ENCODE measurements at regions not wholly inside any gene's neighbourhood (a gene's known extent, or its start where the extent isn't known, plus 50 kb on each side); places are given as distances from the start of the nearest gene placed in this dataset.

DNA sequence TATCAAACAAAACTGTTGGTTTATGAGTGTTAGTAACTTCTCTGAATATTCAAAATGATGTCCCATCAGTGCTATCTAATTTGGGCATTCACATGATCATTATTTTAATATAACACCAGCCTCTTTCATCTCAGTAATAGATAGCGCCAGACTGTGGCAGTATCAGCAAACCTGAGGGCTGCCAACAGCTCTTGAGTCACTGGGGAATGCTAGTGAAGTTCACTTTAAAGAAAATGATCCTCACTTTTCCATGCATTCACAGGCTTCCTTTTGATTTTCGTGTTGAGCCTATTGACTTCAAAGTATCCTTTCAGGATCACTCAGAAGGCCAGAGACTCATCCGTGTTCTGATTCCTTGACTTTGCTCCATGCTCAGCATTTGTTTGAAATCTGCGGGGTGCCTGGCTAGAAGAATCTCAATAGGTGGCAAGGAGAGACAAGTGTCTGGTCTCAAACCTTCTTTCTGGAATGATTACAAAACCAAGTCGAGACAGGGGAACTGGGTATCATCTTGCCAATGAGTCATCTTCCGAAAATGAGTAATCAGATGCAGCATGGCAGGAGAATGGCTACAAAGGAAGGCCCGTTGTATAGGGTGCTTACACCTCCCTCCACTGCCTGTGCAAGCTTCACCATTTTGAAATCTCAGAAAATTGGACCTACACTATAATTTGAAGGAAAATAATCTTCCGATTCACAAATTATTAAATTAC lies 509.1 kb downstream of the RASEF start:
- peak; percentile 88 for DNase-seq (ENCODE audit: low spot score)
- ChIA-PET CTCF (interaction anchor here (0.6 kb wide), 1 partner anchor 35 kb away, joined by 3 read pairs; no protein-coding TSS in a partner anchor), POLR2A (ENCODE audit: low non-redundant PET) (no interaction called here)
- H3K27ac ChIP-seq, result no peak overlapping the region
- TF ChIP-seq, protein P1, sequence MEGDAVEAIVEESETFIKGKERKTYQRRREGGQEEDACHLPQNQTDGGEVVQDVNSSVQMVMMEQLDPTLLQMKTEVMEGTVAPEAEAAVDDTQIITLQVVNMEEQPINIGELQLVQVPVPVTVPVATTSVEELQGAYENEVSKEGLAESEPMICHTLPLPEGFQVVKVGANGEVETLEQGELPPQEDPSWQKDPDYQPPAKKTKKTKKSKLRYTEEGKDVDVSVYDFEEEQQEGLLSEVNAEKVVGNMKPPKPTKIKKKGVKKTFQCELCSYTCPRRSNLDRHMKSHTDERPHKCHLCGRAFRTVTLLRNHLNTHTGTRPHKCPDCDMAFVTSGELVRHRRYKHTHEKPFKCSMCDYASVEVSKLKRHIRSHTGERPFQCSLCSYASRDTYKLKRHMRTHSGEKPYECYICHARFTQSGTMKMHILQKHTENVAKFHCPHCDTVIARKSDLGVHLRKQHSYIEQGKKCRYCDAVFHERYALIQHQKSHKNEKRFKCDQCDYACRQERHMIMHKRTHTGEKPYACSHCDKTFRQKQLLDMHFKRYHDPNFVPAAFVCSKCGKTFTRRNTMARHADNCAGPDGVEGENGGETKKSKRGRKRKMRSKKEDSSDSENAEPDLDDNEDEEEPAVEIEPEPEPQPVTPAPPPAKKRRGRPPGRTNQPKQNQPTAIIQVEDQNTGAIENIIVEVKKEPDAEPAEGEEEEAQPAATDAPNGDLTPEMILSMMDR (conservative IDR thresholded peaks at IDR 0.05; ENCODE audit: low read depth), result no peak

DNA sequence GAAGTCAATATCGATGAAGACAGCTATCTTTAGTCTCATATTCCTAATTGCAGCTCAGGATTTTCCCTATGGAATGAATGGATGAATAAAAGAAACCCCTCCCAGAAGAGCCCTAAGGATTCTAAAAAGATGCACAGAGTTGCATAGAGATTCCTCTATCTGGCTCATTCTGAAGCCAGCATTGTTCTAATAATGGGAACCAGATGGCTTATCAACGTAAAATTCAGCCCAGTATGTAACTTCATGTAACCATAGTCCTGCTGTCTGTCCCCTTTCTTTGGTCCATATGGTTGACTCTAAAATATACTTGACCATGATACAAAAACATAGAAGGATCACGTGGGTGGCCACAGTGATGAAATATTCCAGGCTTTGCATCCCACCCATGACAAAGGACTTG lies 508.6 kb downstream of the RASEF start:
- POLR2A ChIA-PET (ENCODE audit: low non-redundant PET), result no interaction called here
- DNase-seq (ENCODE audit: low spot score), result no peak
- TF ChIP-seq, protein P1 (conservative IDR thresholded peaks at IDR 0.05; ENCODE audit: low read depth), result no peak
- H3K27ac ChIP-seq, result no peak overlapping the region
- CTCF ChIA-PET, result interaction anchor here (0.6 to 0.8 kb wide), 2 partner anchors 35 to 1452 kb away, joined by 3 read pairs; no protein-coding TSS in a partner anchor

DNA sequence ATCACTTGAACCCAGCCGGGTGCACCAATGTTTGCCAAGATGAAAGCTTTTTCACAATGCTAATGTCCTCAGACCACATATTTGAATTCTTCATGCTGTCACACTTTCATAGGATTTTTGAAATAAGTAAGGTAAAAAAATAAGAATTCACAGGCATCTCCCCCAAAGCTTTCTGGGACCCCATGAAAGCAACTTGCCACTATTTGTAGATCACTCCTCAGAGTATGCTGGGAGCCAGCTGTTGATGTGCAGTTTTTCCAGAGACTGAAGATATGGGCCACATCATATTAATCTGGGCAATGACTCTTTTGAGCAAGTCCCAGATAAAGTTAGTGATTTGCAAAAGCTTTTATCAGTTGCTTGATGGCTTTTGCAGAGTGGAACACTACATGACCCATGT lies 507.9 kb downstream of the RASEF start:
- no peak overlapping the region for H3K27ac ChIP-seq
- CTCF ChIA-PET, result interaction anchor here (0.7 to 1.0 kb wide), 3 partner anchors 15 to 1453 kb away, joined by 3 read pairs; no protein-coding TSS in a partner anchor
- no peak for DNase-seq (ENCODE audit: low spot score)
- POLR2A ChIA-PET (ENCODE audit: low non-redundant PET), result no interaction called here
- TF ChIP-seq, protein P1 (conservative IDR thresholded peaks at IDR 0.05; ENCODE audit: low read depth), result no peak

DNA sequence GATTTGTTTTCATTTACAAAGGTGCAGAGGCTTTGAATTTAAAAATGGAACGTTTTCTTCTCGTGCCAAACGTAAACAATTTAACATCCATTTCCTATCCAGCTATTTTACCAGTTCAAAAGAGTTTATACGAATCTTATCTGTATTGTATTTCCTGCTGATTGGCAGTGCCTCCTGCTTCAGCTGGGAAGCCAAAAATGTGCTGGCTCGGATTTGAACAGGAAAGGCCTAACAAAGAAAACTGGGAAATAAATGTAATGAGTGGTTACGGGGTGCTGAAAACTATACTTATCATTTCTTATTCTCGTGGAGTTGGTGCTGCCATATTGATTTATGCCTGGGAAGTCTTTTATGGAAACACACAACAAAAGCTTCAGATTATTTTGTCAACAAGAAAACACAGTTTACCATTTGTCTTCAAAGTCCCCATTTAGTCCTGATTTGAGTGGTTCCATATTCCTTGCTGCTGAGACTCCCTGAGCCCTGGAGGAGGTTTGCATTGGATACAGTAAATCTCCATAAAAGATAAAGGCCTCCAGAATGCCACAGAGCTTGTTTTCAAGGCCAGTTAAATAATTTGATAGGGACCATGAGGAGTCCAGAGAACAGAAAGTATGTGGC lies 507.4 kb downstream of the RASEF start:
- ChIA-PET CTCF (interaction anchor here (0.7 to 1.0 kb wide), 2 partner anchors 15 to 21 kb away, joined by 3 read pairs; no protein-coding TSS in a partner anchor), POLR2A (ENCODE audit: low non-redundant PET) (no interaction called here)
- H3K27ac ChIP-seq, result no peak overlapping the region
- no peak for DNase-seq (ENCODE audit: low spot score)
- TF ChIP-seq, protein P1 (conservative IDR thresholded peaks at IDR 0.05; ENCODE audit: low read depth), result no peak

DNA sequence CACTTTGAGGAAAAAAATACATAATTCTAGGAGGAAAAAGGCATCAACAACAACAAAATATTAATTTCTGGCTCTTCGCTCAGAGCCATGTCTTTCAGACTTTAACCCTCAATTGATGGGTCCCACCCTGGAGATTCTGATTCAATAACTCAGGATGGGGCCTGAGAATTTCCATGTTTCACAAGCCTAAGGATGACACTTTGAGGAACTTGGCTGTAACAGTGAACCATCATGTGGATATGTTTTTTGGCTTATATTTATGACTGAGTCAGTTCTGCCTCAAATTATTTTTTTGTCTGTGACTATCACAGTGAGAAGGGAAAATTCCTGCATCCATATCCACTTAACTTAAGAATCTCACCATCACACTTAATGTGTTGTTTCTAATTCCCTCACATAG lies 504.6 kb downstream of the RASEF start:
- TF ChIP-seq, protein P1 (conservative IDR thresholded peaks at IDR 0.05; ENCODE audit: low read depth), result no peak
- H3K27ac ChIP-seq, result no peak overlapping the region
- CTCF ChIA-PET, result interaction anchor here (1.1 kb wide), 1 partner anchor 48 kb away, joined by 4 read pairs; no protein-coding TSS in a partner anchor
- DNase-seq (ENCODE audit: low spot score), result no peak
- POLR2A ChIA-PET (ENCODE audit: low non-redundant PET), result no interaction called here

DNA sequence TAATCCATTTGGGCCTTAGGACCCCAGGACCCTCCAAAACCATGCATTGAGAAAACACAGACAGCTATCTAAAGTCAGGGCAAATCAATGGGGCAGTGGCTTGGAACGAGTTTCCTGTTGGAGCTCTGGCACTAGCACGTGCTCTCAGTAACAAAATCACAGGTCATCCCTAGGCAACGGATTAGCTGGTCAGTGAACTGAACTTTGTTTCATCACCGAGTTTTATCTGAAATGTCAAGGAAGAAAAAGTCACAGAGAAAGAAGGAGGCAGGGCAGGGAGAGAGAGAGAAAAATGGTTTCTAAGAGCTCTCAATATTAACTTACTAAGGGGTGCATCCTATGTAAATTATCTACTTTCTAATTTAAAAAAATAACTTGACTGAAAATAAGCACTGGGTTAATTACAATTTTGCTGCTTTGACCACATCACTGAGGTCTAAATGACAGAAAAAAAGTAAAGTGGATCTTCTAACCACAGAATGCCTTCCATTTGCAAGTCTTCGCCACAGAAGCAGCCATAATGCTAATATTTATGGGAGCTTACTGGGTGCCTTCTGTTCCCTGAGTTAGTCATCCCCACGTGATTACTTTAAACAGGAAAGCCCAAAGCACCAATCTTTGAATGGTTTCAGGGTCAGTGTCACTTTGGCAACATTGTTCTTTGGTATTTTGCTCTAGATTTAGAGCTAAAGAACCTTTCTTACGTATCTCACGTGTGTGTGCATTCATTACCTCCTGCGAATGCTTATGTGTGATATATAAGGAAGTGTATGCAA lies 503.9 kb downstream of the RASEF start:
- POLR2A ChIA-PET (ENCODE audit: low non-redundant PET), result no interaction called here
- no peak for DNase-seq (ENCODE audit: low spot score)
- H3K27ac ChIP-seq, result no peak overlapping the region
- TF ChIP-seq, protein P1 (conservative IDR thresholded peaks at IDR 0.05; ENCODE audit: low read depth), result no peak
- CTCF ChIA-PET, result interaction anchor here (1.1 kb wide), 1 partner anchor 47 kb away, joined by 4 read pairs; no protein-coding TSS in a partner anchor

Data from RWPE1 (cell line).